GM19239 (cell line): ENCODE measurements at regions not wholly inside any gene's neighbourhood (a gene's known extent, or its start where the extent isn't known, plus 50 kb on each side); places are given as distances from the start of the nearest gene placed in this dataset.

Experiments used
- DNase-seq: peaks from one replicate; pipeline ENCODE4 v3.0.0; 2011; ENCODE audit warnings: low spot score; ENCODE audit not compliant: insufficient read length
- FAIRE-seq: peaks from 2 replicates; lab custom pipeline; 2011; peaks lifted over from hg19 to GRCh38; lab: Jason Lieb, UNC

DNA sequence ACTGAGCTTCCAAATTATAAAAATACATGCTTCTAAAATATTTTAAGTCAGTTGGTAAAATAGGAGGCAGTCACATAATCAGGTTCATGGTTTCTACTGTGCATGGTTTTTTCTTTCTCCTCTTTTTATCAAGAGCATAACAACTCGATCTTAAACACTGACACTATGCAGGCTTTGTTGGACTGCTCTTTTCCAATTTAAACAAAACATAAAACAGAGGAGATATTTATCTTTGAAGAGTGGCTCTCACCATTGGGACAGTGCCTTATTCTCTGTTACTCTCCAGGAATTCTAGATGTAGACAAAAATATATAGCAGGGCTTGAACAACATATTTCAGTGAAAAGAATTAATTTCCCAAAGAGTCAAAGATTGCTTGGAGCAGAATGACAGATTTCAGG, 883.5 kb upstream of the ADGRL2 start:
- DNase-seq (no peak), FAIRE-seq (no peak)

DNA sequence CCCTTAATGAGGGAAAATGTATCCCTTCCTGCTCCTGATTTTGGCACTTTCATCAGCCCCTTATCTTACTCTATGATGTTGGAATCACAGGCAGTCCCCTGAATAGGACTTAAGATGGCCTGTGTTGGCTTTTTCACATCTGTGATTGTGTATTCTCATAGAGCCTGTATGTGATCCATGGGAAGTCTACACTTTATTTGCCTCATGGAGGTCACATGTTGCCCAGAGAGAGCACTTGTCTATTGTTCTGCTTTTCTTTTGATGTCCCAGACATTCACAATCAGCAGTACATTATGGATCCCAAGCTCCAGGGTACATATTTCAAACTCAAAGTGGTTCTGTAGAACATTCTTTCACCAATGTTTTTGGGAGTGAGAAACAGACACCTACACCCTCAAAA, 885.2 kb upstream of the ADGRL2 start:
- DNase-seq = no peak
- FAIRE-seq = no peak

DNA sequence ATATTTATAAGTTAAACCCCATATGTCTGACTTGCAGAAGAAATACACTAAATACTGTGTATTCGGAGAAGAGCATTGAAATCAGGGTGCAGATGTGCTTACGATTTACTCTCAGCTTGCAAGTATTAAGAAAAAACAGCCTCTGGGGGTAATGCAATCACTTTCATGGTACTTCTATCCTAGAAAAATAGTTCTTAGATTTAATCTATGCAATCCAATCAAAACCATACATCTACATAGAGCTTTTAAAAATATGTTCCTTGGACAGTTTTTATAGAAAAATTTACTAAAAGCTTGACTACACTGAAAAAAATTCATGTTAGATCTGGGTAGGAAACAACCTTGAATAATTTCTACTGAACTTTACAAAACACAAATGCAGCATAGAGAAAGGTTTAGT, 890.3 kb upstream of the ADGRL2 start:
- FAIRE-seq (no peak), DNase-seq (no peak)

DNA sequence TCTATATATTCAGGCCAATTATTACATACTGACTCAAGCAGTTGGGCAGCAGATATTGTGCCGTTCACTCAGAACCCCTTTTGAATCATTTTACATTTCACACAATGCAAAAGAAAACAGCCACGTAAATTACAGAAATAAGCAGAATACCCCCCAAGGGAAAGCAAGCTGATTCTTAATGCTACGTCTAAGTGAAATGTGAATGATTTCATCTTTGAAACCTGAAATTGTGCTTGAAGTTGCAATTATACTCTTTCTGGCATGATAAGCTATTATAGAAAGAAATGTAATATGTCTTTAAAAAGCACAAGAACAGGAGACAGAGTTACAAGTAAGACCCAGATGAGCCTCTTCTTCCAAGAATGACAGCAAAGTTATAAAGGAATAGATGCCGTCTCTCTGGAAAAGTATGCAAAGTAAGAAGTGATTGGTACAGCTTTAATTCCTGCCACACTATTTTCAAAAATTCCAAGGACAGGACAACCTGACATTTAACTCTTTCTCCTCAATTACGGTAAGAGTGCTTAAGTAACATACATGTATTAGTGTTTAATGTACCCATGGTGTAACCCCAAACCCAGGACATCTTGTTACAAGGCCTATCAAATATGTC, 891.5 kb upstream of the ADGRL2 start:
- FAIRE-seq (no peak), DNase-seq (no peak)

DNA sequence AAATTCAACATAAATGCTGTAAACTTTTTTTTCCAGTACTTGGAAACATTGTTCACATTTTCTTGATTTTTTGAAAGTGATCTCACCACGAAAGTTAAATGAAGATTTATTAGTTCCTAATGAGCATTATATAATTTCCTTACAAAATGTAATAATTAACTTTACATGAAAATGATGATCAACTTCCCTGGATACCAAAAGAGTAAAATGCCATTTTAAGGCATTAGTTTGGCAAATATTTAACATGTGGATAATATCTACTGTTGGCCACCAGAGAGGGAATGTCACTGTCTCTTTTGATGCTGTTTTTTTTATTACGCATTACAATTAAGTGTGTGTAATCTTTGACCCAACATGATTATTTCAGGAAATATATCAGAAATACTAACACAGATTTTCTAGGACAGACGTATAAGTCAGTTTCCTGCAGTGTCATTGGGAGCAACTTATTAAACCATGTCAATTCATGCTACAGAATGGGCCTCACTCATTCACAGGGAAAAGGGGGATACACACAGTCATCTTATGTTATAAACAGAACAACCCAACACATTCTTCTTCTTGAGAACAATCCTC, 903.9 kb upstream of the ADGRL2 start:
- DNase-seq (no peak), FAIRE-seq (no peak)

DNA sequence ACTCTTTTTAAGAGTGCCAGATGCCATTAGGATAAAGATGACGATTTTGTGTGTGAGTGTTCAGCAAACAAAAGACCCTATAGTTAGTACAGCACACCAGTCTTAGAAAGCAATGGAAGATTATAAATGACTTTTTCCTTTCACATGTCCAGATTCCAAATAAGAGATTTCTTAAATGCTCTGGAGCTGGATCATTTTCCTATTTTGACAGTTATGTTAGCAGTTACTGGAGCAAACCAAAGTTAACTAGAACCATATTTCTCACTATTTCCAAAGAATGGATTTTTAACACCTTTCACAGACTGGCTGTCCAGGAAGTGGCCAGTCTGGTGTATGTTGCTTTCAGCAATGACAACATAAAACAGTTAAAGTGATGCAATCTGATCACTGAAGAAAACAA, 905.8 kb upstream of the ADGRL2 start:
- FAIRE-seq (no peak), DNase-seq (no peak)

DNA sequence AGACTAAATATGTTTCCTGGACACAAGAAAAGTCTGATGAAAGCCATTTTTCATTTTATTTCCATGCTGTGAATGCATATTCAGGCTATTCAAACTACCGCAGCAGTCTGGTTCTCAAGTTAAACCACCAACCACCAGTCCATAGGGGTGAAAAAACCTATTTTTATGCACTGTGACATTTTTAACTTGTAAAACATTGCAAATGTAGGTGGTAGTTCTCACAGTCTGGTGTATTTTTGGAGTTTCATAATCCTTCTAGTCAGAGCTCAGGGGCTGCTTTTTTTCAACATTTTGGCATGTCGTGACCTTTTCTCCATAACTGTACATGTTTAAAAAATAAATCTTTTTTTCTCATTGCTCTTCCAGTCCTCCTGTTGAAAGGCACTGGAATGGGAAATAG, 907.6 kb upstream of the ADGRL2 start:
- no peak for DNase-seq
- no peak for FAIRE-seq

DNA sequence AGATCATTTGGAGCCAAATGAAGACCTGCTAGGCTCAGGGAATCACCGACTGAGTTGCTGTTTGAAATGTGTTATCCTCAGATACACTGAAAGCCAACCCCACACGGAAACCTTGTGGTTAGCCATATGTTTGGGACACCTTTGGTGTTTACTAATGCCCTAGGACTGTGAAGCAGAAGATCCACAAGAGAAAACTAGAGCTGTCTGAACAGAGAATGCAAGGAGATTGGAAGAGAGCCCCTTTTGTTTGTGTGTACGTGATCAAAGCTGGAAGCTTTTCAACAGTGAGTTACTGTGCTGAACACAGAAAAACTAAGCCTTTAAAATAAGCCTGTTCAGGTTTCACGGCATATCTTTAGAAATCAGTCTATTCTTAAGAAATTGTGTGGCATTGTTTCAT, 908.2 kb upstream of the ADGRL2 start:
- no peak for FAIRE-seq

DNA sequence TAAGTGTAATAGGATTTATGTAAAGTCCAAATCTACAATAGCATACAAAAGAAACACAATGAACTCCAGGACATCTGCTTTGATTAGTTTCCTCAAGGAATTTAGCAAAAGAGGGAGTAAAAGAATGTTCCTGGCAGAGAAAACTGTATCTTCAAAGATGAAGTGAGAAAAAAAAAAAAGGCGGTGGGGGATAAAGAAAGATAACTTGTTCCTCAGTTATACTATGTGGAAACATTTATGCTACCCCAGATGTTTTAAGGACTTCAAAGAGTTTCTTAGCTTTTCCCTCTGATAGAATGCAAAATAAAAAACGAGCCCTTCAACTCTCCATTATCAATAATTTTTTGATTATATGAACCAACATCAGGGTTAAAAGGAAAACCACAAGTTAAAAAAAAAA, 908.9 kb upstream of the ADGRL2 start:
- DNase-seq = no peak
- FAIRE-seq = no peak

More for the DNA sequence above, 908.2 kb upstream of the ADGRL2 start:
- DNase-seq = no peak

DNA sequence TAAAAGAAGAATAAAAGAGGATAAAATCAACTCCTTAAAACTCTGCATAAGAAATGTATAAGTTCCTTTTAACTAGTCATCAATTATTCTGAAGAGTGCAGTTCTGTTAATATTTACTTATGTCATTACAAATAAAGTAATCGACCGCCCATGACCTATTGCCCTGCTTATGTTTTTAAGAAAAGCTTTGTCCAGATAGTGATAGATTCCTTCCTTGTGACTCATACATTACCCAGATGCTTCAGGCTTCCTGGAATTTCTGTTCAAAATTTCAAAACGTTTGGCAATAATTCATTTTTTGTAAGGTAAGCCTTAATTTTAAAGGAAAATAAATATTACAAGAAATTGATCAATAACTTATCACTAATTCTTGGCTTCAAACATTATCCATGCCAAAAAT, 918.2 kb upstream of the ADGRL2 start:
- no peak for FAIRE-seq

DNA sequence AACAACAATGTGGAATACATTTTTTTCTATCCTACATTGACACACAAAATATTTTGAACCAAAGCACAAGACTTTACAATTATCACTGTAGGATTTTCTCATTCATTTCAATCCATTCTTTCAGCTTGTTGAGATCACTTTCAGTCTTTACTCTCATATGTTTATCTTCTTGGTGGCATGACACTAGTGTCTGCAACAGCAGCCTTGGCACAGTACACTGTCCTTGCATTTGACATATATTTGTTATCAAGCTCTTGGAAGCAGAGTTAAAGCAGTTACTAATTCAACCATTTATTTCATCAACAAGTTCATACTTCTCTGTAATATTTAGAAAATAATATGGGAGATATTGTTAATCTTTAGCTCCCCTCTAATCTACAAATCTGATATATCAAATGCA, 922.4 kb upstream of the ADGRL2 start:
- DNase-seq (no peak), FAIRE-seq (no peak)

More for the DNA sequence above, 918.2 kb upstream of the ADGRL2 start:
- DNase-seq = no peak

DNA sequence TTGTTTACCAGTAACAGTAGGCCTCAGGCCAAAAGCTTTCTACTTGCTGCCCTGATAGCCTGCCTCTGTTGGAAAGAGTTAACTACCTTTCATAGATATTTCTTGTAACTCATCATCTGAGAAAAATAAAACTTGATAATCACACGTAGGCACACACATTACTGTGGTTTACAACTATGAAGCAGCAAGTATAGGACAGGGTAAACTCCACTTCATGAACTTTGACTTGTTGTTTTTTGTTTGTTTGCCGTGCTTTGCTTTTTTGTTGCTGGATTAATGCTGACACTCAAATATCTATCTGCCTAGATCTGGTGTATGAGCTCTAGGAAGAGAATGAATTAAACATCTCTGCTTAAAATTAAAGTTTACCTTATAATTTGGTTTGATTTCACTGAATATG, 924.7 kb upstream of the ADGRL2 start:
- FAIRE-seq (no peak), DNase-seq (no peak)

DNA sequence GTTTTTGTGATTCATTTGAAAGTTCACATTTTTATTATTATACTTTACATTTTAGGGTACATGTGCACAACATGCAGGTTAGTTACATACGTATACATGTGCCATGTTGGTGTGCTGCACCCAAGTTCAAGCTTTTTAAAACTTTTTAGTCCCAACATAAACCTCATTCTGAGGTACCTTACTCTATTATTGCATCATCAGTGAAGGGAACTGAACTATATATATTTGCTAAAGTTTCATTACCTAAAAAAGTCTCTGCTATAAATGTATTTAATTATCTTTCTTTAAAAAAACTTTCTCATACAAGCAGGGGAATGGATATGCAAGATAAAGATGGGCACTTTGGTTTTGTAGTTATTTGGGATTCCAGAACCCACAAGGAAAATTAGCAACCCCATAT, 931.4 kb upstream of the ADGRL2 start:
- no peak for FAIRE-seq
- no peak for DNase-seq

DNA sequence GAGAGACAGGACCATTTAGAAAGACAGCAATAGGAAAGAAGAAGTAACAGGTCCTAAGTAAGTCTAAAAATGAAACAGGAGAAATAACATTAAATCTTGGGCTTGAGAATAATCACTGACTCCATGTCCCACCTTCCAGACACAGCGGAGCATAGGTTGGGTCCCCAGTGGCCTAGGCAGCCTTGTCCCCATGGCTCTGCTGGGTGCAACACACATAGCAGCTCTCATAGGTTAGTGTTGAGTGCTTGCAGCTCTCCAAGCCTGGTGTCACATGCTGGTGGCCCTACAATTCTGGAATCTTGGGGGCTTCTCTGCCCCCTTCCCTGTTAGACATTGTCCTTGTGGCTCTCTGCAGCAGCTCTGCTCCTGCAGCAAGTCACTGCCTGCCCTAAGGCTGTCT, 952.8 kb upstream of the ADGRL2 start:
- FAIRE-seq = no peak

DNA sequence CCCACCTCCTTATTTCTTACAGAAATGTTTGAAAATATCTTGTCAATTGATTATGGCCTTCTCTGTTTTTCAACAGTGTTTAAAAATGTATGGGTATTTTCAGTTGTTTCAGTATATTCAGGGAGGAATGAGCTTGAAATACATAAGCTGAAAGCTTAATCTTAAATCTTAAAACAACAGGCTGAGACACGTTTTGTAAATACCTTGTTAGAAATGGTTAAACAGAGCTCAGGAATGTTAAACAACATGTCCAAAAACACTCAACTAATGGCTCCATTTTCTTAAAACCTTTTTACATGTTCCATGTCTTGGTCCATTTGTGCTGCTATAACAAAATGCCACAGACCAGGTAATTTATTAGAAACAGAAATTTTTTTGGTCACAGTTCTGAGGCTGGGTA, 953.8 kb upstream of the ADGRL2 start:
- DNase-seq (no peak), FAIRE-seq (no peak)

More for the DNA sequence above, 952.8 kb upstream of the ADGRL2 start:
- no peak for DNase-seq

DNA sequence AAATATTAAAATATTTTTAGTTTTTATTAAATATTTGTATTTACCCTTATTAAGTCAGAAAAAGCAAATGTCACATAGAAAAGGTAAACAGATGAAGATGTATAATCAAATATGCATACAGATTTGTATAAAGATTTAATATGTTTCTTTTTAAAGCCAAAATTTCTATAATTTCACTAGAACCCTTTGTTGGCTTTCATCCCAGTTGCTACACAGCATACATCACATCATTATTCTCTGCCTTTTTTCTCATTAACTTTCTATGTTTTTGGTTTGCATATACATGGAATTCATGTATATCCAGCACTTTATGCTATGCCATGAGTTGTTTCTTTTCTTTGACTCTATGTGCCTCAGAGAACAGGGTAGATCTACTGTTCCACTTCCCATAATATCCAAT, 957.9 kb upstream of the ADGRL2 start:
- no peak for FAIRE-seq
- DNase-seq = no peak

DNA sequence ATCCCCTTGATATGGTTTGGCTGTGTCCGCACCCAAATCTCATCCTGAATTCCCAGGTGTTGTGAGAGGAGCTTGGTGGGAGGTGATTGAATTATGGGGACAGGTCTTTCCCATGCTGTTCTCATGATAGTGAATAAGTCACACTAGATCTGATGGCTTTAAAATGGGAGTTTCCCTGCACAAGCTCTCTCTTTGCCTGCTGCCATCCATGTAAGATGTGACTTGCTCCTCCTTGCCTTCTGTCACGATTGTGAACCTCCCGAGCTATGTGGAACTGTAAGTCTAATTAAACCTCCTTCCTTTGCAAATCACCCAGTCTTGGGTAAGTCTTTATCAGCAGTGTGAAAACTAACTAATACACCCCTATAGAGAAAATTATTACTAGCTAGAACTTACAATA, 959.5 kb upstream of the ADGRL2 start:
- FAIRE-seq (no peak), DNase-seq (no peak)

DNA sequence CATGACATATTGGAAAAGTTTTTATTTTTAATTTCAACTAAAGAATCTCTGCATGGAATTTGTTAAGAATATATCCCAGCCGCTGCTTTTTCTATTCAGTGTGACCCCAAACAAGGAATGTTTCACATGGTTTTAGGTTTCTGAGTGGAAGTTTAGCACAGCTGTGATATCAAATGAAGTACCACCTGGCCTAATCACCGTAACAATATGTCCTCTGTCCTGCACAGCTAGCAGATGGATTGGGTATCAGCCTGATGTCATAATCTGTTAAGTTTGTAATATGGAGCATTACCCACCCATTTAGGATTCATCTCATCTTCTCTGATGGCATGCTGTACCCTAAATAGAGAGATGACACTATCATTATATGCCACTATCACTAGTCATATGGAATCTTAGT, 963.7 kb upstream of the ADGRL2 start:
- no peak for DNase-seq
- no peak for FAIRE-seq

DNA sequence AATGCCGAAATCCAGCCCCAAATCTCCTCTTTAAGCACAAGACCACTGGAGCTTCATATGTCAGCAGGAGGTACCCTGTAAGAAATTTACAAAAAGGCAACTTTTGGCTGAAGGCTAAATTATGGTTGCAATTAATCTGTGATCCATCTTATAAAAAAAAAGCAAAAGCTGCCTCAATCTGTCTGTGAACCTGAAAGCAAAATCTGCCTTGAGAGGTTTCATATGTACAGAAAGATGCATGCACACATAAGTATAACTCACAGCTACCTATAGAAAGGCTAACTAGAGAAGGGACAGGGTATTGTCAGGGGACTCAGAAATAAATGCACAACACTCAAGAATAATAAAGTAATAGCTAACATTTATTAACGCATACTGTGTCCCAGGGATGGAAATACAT, 964.2 kb upstream of the ADGRL2 start:
- no peak for FAIRE-seq

DNA sequence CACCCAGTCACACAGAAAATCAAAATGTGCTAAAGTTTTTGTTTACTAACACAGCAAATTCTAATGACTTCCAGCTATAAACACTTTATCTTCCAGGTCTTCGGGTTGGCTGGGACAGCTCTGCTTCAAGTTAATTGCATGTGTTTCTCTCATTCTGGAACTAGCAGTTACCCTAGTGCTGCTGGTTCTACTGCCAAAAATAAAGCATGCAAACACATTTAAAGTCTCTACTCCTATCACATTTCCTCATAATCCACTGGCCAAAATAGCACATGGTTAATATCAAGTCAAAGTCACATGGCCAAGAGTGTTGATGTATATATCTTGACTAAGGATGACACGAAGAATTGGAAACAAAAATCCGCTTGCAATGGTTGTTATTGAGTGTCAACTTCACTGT, 973.1 kb upstream of the ADGRL2 start:
- DNase-seq (no peak), FAIRE-seq (no peak)

More for the DNA sequence above, 964.2 kb upstream of the ADGRL2 start:
- DNase-seq = no peak

DNA sequence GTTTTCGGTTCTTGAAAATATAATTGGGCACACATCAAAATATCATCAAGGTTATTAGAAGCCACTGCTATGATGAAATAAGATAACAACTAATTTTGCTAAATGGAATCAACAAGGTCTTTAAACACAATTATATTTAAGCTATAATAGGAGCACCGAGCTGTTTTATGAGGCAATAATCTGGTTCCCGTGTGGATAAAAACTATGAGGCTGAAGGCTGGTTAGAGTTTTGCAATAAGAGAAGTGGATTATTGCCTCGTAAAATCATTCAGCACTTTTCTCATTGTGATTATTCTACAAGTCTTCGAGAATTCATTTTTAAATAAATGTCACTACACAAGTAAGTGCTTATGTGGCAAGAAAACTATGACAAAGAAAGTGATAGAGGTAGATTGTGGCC, 975.7 kb upstream of the ADGRL2 start:
- no peak for FAIRE-seq
- no peak for DNase-seq

DNA sequence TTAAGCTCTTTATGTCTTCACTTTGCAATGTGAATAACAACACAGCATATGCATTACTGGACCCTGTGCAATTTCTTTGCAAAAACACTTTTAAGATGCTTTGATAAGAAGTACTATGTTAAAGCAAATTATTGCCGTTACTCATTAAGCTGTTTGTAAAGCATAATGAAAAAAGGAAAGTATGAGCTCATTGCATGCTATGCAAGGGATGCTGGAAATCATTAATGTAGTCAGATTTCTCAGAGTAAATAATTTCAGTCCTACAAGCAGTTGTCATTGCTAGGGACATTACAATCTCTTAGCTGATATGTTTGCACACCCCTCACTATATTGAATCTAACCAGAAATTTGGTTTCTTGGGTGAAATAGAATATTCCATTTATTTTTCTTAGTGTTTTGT, 982.5 kb upstream of the ADGRL2 start:
- DNase-seq (no peak), FAIRE-seq (no peak)
